NCI-H345 (cell line): ENCODE measurements at regions not wholly inside any gene's neighbourhood (a gene's known extent, or its start where the extent isn't known, plus 50 kb on each side); places are given as distances from the start of the nearest gene placed in this dataset.
"Not testable (repeated sequence)": the region's sequence is repeated elsewhere in the genome, so short reads cannot be mapped to it uniquely, and the experiment has no call there.

Experiments
- DNase-seq: peaks from one replicate; lab custom pipeline; 2025; lab: John Stamatoyannopoulos, UW

GRCh38 chr4:85018983-85019382, 52.5 kb upstream of the WDFY3 start:
- DNase-seq = no peak

DNA sequence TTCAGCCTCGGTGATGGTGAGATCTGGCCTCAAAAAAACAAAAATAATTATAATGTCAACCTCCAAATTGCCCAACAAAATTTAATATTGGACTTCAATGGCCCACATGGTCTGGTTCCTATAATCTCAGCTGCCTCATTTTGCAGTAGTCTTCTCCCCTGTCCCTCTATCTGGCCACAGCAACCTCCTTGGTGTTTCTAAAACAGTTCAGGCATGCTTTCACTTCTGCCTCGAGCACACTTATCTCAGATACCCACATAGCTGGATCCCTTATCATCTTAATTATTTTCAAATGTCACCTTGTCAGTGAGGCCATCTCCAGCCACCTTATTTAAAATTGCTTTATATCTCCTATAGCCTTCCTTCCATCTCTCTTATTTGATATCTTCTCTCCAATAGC, 52.9 kb upstream of the WDFY3 start:
- no peak for DNase-seq

GRCh38 chr4:85024671-85025070, 58.2 kb upstream of the WDFY3 start:
- DNase-seq = no peak

DNA sequence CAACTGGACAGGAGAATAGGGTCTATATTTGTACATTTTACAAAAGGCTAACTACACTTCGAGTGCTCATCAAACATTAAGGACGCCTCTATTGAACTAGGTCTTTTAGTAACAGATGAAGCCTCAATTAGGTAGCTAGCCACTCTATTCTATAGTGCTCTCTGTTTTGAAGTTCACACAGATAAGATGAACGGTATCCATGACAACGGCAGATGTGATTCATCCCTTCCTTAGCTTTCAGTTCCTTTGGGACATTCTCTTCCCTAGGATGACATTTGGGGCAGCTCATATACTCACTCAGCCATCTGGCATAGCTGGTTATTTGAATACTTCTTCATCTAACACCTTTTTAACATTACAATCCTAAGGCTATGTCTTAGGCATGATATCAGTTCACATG, 62.4 kb upstream of the WDFY3 start:
- DNase-seq = no peak

DNA sequence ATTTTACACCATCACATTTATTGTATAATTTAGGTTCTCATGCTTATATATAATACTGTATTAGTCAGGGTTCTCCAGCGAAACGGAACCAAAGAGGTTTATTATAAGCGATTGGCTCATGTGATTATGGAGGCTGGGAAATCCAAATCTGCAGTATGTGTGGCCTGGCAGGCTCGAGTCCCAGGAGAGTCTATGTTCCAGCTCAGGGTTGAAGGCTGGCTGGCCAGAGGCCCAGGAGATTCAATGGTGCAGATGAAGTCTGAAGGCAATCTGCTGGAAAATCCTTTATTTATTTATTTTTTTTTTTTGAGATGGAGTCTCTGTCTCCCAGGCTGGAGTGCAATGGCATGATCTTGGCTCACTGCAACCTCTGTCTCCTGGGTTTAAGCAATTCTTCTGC, 63.0 kb upstream of the WDFY3 start:
- no peak for DNase-seq

GRCh38 chr4:85030156-85030555, 63.7 kb upstream of the WDFY3 start:
- no peak for DNase-seq

GRCh38 chr4:85033838-85034237, 67.3 kb upstream of the WDFY3 start:
- not testable (repeated sequence) for DNase-seq

DNA sequence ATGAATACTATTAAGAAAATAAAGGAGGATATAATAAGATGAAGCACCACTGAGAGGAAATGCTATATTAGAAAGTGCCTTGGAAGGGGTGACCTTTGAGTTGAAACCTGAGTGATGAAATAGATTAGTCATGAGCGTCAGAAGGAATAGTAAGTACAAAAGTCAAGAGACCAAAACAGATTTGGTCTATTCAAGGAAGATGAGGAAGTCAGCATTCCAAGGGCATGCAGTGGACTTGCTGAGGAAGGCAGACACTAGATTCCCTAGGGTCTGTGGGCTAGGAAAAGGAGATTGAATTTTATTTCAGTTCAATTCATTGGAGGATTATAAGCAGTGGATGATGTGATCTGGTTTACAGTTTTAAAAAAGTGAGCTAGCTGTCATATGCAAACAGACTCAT, 73.0 kb upstream of the WDFY3 start:
- DNase-seq = no peak

DNA sequence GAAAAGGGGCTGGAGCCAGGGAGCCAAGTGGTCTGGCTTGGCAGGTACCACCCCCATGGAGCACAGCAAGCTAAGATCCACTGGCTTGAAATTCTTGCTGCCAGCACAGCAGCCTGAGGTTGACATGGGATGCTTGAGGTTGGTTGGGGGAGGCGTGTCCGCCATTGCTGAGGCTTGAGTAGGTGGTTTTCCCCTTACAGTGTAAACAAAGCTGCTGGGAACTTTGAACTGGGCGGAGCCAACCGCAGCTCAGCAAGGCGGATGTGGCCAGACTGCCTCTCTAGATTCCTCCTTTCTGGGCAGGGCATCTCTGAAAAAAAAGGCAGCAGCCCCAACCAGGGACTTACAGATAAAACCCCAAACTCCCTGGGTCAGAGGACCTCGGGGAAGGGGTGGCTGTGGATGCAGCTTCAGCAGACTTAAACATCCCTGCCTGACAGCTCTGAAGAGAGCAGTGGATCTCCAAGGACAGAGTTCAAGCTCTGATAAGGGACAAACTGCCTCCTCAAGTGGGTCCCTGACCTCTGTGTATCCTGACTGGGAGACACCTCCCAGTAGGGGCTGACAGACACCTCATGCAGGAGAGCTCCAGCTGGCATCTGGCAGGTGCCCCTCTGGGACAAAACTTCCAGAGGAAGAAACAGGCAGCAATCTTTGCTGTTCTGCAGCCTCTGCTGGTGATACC, 77.5 kb upstream of the WDFY3 start:
- DNase-seq = not testable (repeated sequence)

GRCh38 chr4:85050736-85051135, 84.2 kb upstream of the WDFY3 start:
- no peak for DNase-seq

DNA sequence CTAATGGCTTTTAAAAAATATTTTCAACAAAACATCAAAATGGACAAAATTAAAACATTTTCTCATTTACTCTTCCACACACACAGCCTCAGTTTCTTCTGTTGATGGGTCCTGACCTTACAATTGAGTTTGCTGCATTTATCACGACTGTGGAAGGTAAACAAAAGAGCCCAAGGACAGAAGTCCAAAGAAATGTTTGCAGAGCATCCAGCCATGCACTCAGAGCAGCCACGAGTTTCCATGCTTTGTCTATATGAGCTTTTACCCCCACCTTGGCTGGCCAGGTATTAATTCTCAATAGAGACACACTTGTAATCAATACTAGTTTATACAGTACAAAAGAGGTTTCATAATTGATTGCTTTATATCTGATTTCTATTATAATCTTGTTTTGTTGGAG, 85.0 kb upstream of the WDFY3 start:
- DNase-seq = no peak

- DNase-seq = not testable (repeated sequence)
These were observed 88.4 kb upstream of the WDFY3 start for GRCh38 chr4:85054925-85055324.

- no peak for DNase-seq
These were observed 92.1 kb upstream of the WDFY3 start for GRCh38 chr4:85058551-85058950.

GRCh38 chr4:85061974-85062373, 95.5 kb upstream of the WDFY3 start:
- DNase-seq = no peak

- DNase-seq = no peak
These were observed 96.0 kb upstream of the WDFY3 start for GRCh38 chr4:85062466-85062865.

DNA sequence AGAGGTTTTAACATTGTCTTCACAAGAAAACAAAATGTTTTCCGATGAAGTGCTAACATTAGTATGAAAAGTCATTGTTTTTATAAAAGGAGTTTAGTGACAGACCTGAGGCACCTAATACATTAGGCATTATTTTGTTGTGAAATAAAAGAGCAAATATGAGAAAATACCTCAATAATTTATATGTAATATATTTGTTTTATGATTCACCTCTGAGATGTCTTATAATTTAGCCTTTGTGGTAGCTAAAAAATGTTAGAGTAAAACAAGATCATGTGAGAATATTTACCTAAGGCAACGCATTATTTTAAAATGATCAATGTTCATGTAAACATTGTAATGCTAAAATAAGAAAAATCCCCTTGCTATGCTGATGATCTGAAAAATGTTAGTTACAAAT, 100.9 kb upstream of the WDFY3 start:
- no peak for DNase-seq

DNA sequence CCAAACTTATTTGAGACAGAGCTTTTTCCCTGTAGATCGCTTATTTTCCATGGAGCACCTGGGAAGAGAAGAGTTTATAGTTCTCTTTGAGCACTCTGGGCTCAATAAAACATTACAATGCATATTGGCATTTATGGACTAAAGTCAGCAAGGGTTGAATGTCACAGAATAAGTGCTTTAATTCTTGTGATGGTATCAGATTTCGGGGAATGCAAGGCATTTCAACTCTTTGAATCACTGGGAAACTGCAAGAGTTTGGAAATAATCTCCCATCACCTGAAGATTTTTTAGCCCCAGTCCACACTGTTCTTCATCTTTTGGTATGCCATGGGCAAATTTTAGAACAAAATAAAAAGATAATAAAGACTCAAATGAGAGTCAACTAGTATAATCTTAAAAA, 111.5 kb upstream of the WDFY3 start:
- no peak for DNase-seq

- DNase-seq = no peak
These were observed 114.7 kb upstream of the WDFY3 start for GRCh38 chr4:85081196-85081595.

DNA sequence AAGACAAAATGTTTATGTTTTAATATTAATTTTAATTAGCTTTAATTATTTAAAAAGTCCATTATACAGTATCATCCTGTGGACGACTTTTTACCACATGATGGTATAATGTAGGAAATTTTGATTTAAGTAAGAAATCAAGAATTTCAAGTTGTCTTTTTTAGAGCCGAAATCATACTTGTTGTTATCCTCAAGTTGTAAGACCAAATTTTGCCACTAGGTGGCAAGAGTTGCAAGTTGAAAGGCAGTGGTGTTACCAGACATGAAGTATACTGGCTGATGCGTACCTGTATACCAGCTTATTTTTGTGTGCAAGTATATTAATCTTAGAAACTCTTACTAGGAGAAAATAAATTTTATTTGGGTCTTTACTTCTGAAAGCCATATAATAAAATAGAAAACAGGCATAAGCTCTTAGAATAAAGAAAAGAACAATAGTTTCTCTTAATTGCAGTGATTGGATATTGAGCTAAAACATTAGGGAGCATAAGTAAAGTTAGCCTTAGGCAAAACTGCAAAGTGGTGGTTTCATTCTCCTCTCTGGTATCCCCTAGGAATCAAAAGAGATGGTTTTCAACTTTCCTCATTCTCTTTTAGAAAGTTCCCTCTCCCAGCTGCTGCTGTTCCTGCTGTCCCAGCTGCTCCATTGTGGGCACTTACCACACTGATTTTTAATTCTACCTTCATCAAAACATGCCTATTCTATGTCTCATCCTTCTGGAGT, 118.0 kb upstream of the WDFY3 start:
- peak; percentile 55 for DNase-seq

GRCh38 chr4:85086721-85087120, 120.2 kb upstream of the WDFY3 start:
- no peak for DNase-seq

GRCh38 chr4:85092536-85092935, 126.0 kb upstream of the WDFY3 start:
- no peak for DNase-seq

DNA sequence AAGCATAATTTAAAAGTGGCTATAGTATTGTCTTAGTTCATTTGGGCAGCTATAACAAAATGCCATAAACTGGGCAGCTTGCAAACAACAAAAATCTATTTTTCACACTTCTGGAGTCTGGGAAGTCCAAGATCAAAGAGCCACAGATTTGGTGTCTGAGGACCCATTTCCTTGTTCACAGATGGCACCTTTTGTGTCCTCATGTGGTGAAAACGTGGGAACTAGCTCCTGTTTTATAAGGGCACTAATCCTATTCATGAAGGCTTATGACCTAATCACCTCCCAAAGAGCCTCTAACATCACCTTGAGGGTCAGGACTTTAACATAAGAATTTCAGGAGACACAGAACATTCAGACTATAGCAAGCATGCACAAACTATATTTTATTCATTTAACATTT, 126.5 kb upstream of the WDFY3 start:
- DNase-seq = no peak

DNA sequence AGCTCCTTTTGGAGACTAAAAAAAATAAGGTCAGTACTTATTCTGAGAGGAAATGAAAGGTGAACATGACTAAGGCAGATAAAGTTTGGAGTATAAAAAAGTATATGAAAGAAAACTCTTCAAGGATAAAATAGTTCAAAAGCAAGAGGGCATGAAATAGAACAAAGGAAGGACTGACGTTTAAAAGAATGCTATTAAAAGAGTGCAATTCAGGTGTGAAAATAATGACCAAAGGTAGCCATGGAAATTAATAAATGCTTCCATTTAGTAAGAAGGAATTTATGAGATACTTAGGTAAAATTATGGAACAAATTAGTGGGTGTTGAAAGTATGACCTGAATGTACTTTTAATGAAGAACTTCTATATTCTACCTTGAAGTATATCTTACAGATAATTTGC, 128.2 kb upstream of the WDFY3 start:
- no peak for DNase-seq

GRCh38 chr4:85102606-85103005, 136.1 kb upstream of the WDFY3 start:
- DNase-seq = no peak
